Endothelial cell of umbilical vein (primary cell): ENCODE measurements at regions not wholly inside any gene's neighbourhood (a gene's known extent, or its start where the extent isn't known, plus 50 kb on each side); places are given as distances from the start of the nearest gene placed in this dataset.

Experiments
- BruUV-seq: library from RNA; stranded (reverse); fragments of 400-500 nt; replicated peaks from 2 replicates; lab custom pipeline; 2021; lab: Mats Ljungman, UMichigan
- CTCF ChIA-PET: fragments of 300-600, 350-600 bp; sonication (Branson Sonifier 250); formaldehyde crosslinking; loops from one replicate; lab custom pipeline; 2021; ENCODE audit warnings: antibody characterized with exemption, inconsistent platforms; lab: Charles Lee
- POLR2A ChIA-PET: fragments of 300-600, 350-600 bp; sonication (Branson Sonifier 250); formaldehyde crosslinking; loops from one replicate; lab custom pipeline; 2021; ENCODE audit warnings: antibody characterized with exemption, inconsistent platforms; lab: Charles Lee
- DNase-seq: peaks from one replicate; pipeline ENCODE4 v3.0.0-alpha.2; 2011; ENCODE audit warnings: low read depth, low spot score
- FAIRE-seq: peaks from 2 replicates; lab custom pipeline; 2011; peaks lifted over from hg19 to GRCh38; lab: Jason Lieb, UNC
- H2AFZ ChIP-seq: 2 replicates; pipeline ENCODE4 v1.6.0; 2012; ENCODE audit warnings: low read depth, low read length, control low read depth, inconsistent platforms
- H3K27ac ChIP-seq: 2 replicates; pipeline ENCODE4 v1.5.1; 2011; ENCODE audit warnings: low read depth, mild to moderate bottlenecking, control low read depth, low read length, moderate library complexity; ENCODE audit not compliant: insufficient read depth
- H3K27me3 ChIP-seq, 2 experiments: 2 replicates each; pipeline versions ENCODE4 v1.6.0 to v1.6.1; 2011; ENCODE audit warnings: low read length in 2 of 2, mixed read lengths in 1 of 2; ENCODE audit not compliant: control insufficient read depth in 2 of 2, insufficient read depth in 2 of 2
- H3K36me3 ChIP-seq, 2 experiments: 2 replicates in 1 of 2; 3 replicates in 1 of 2; pipeline ENCODE4 v1.5.1; 2011; ENCODE audit warnings: low read length in 2 of 2, mild to moderate bottlenecking in 1 of 2, moderate library complexity in 1 of 2; ENCODE audit not compliant: control insufficient read depth in 2 of 2, insufficient read depth in 2 of 2; ENCODE audit errors: extremely low read depth in 1 of 2
- H3K4me1 ChIP-seq: 3 replicates; pipeline ENCODE4 v1.5.1; 2011; ENCODE audit warnings: mild to moderate bottlenecking, low read length; ENCODE audit not compliant: control insufficient read depth, insufficient read depth; ENCODE audit errors: extremely low read depth
- H3K4me2 ChIP-seq: 2 replicates; pipeline ENCODE4 v1.6.1; 2011; ENCODE audit warnings: low read length, control low read depth, mixed read lengths; ENCODE audit not compliant: insufficient read depth
- H3K4me3 ChIP-seq, 3 experiments: fragments of 200-600 bp in 1 of 3; sonication (generic), shearing (Covaris generic) in 1 of 3; replicated peaks in 1 of 3; 2 replicates each; pipeline ENCODE4 v1.5.1; 2011 to 2016; ENCODE audit warnings: control low read depth in 3 of 3, low read length in 3 of 3, mild to moderate bottlenecking in 2 of 3, inconsistent platforms in 1 of 3, low read depth in 1 of 3, moderate library complexity in 1 of 3; ENCODE audit not compliant: insufficient read depth in 1 of 3
- H3K79me2 ChIP-seq: 2 replicates; pipeline ENCODE4 v1.6.0; 2012; ENCODE audit warnings: low read length, inconsistent platforms; ENCODE audit not compliant: control insufficient read depth, insufficient read depth
- H3K9ac ChIP-seq: replicated peaks from 2 replicates; pipeline ENCODE3; 2011; ENCODE audit warnings: low read length, control low read depth; ENCODE audit not compliant: insufficient read depth; ENCODE audit errors: extremely low read depth
- H3K9me1 ChIP-seq: replicated peaks from 3 replicates; pipeline ENCODE4 v1.6.0; 2011; ENCODE audit warnings: mild to moderate bottlenecking, low read length; ENCODE audit not compliant: control insufficient read depth, insufficient read depth; ENCODE audit errors: extremely low read depth
- H3K9me3 ChIP-seq: replicated peaks from 2 replicates; pipeline ENCODE4 v1.5.1; 2012; ENCODE audit warnings: low read length, inconsistent platforms; ENCODE audit not compliant: control insufficient read depth, insufficient read depth
- H4K20me1 ChIP-seq: replicated peaks from 2 replicates; pipeline ENCODE3; 2011; ENCODE audit warnings: mild to moderate bottlenecking, low read length; ENCODE audit not compliant: control insufficient read depth, insufficient read depth; ENCODE audit errors: extremely low read depth
- EZH2 ChIP-seq: IDR thresholded peaks from 2 replicates; pipeline ENCODE4 v1.6.1; 2012; ENCODE audit warnings: borderline replicate concordance, low read depth, mild to moderate bottlenecking, moderate library complexity, low read length, inconsistent platforms; ENCODE audit not compliant: severe bottlenecking
- FOS ChIP-seq: IDR thresholded peaks from 2 replicates; pipeline ENCODE4 v1.6.1; 2011; ENCODE audit warnings: mild to moderate bottlenecking, low read length, moderate library complexity, borderline replicate concordance; ENCODE audit not compliant: insufficient read depth
- GATA2 ChIP-seq: IDR thresholded peaks from 2 replicates; pipeline ENCODE4 v1.7.0; 2011; ENCODE audit warnings: low read depth, mild to moderate bottlenecking, moderate library complexity, mixed read lengths, low read length; ENCODE audit not compliant: insufficient read length, insufficient read depth
- JUN ChIP-seq: IDR thresholded peaks from 2 replicates; pipeline ENCODE4 v1.6.1; 2011; ENCODE audit warnings: borderline replicate concordance, low read depth; ENCODE audit not compliant: insufficient read length, insufficient read depth
- MYC ChIP-seq: IDR thresholded peaks from one replicate; pipeline ENCODE4 v1.6.1; 2011; ENCODE audit warnings: mild to moderate bottlenecking, low read depth, low read length
- POLR2A ChIP-seq: IDR thresholded peaks from 2 replicates; pipeline ENCODE4 v1.6.1; 2012; ENCODE audit warnings: low read depth, mild to moderate bottlenecking, control low read depth, low read length
- POLR2AphosphoS5 ChIP-seq: IDR thresholded peaks from 2 replicates; pipeline ENCODE4 v1.6.1; 2012; ENCODE audit warnings: low read depth, mild to moderate bottlenecking, control low read depth, low read length, moderate library complexity; ENCODE audit not compliant: insufficient read depth
- dilution Hi-C: fragments of 300-500 bp; cut with MboI; formaldehyde crosslinking; loops from one replicate; pipeline ENCODE4 v1.15.0; 2019; ENCODE audit warnings: low sequenced_read_pairs; ENCODE audit not compliant: extremely low pct_ligation_motif_present
- intact Hi-C: fragments of 100-400 bp; cut with micrococcal nuclease; formaldehyde crosslinking; loops from one replicate; pipeline ENCODE4 v1.10.0; 2022
- TF ChIP-seq, protein P1 (sequence below): IDR thresholded peaks from 2 replicates; pipeline ENCODE4 v1.6.1; 2011; ENCODE audit not compliant: insufficient read depth, insufficient read length
- TF ChIP-seq, protein P2 (sequence below), 2 donors: IDR thresholded peaks; 1 replicate in 1 of 2; 2 replicates in 1 of 2; pipeline ENCODE4 v1.5.1; 2011; ENCODE audit warnings: low read length in 2 of 2, mild to moderate bottlenecking in 2 of 2, moderate library complexity in 2 of 2, control low read depth in 1 of 2, inconsistent platforms in 1 of 2, low read depth in 1 of 2; ENCODE audit not compliant: insufficient read depth in 1 of 2; ENCODE audit errors: extremely low read depth in 1 of 2

DNA sequence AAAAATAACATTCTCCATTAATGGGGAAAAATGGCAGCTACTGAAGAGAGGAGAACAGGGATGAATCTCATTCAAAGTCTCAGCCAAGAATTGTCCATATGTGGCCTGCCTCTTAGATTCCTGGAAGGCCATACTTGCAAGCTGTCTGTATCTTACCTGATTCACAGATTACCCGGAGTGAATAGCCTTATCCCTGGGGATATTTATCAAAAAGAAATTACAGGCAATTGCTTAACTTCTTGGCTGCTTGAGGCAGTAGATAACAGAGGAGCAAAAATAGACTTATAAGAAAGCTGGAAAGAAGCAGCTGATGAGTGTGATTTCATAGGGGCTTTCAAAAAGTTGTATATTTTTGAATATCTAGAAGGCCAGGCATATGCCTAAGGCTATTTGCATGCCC, 68.8 kb upstream of the PPP1R2C start:
- Histone ChIP-seq H3K4me2 (no peak overlapping the region), H2AFZ (no peak overlapping the region), H3K27me3 (no peaks in the 10 kb centered on the region), H4K20me1 (no peaks in the 10 kb centered on the region), H3K9me1 (no peaks in the 10 kb centered on the region), H3K27ac (no peak overlapping the region), H3K4me3 (no peak overlapping the region), H3K9me3 (no peaks in the 10 kb centered on the region), H3K79me2 (no peaks in the 10 kb centered on the region), H3K4me1 (no peaks in the 10 kb centered on the region), H3K36me3 (no peaks in the 10 kb centered on the region), H3K9ac (no peak overlapping the region)
- DNase-seq = no peak
- intact Hi-C loops (no loop called here), dilution Hi-C loops (no loop called here)
- no TSS peak for BruUV-seq
- CTCF ChIA-PET = no interaction called here
- POLR2A ChIA-PET = no interaction called here
- FAIRE-seq = no peak
- TF ChIP-seq, protein P1, sequence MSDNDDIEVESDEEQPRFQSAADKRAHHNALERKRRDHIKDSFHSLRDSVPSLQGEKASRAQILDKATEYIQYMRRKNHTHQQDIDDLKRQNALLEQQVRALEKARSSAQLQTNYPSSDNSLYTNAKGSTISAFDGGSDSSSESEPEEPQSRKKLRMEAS = no peak
- no peak for TF ChIP-seq JUN
- TF ChIP-seq POLR2AphosphoS5 = no peak
- TF ChIP-seq POLR2A = no peak
- no peak for TF ChIP-seq EZH2
- TF ChIP-seq, protein P2, sequence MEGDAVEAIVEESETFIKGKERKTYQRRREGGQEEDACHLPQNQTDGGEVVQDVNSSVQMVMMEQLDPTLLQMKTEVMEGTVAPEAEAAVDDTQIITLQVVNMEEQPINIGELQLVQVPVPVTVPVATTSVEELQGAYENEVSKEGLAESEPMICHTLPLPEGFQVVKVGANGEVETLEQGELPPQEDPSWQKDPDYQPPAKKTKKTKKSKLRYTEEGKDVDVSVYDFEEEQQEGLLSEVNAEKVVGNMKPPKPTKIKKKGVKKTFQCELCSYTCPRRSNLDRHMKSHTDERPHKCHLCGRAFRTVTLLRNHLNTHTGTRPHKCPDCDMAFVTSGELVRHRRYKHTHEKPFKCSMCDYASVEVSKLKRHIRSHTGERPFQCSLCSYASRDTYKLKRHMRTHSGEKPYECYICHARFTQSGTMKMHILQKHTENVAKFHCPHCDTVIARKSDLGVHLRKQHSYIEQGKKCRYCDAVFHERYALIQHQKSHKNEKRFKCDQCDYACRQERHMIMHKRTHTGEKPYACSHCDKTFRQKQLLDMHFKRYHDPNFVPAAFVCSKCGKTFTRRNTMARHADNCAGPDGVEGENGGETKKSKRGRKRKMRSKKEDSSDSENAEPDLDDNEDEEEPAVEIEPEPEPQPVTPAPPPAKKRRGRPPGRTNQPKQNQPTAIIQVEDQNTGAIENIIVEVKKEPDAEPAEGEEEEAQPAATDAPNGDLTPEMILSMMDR (IDR thresholded peaks at IDR 0.05; ENCODE audit: extremely low read depth in 1 of 2, insufficient read depth in 1 of 2, low read depth in 1 of 2, low read length in 2 of 2) = no peak
- TF ChIP-seq MYC = no peak
- no peak for TF ChIP-seq FOS
- TF ChIP-seq GATA2 = no peak
